ENCODE measurements at regions not wholly inside any gene's neighbourhood (a gene's known extent, or its start where the extent isn't known, plus 50 kb on each side); places are given as distances from the start of the nearest gene placed in this dataset.

- no peak for DNase-seq (ENCODE audit: low read depth)
- no peak for TF ChIP-seq CTCF (IDR thresholded peaks at IDR 0.05; ENCODE audit: insufficient read depth, low read depth, low read length, missing control alignments)
- H3K4me3 ChIP-seq (ENCODE audit: low read length) = no peak overlapping the region
Observed at GRCh38 chr4:53684136-53685130, 93.1 kb upstream of the LNX1 start.

- no peak for TF ChIP-seq CTCF (IDR thresholded peaks at IDR 0.05; ENCODE audit: insufficient read depth, low read depth, low read length, missing control alignments)
- DNase-seq (ENCODE audit: low read depth) = no peak
- H3K4me3 ChIP-seq (ENCODE audit: low read length) = no peak overlapping the region
Observed at GRCh38 chr4:53682908-53683307, 91.6 kb upstream of the LNX1 start.

- no peak for DNase-seq (ENCODE audit: low read depth)
- no peak overlapping the region for H3K4me3 ChIP-seq (ENCODE audit: low read length)
- no peak for TF ChIP-seq CTCF (IDR thresholded peaks at IDR 0.05; ENCODE audit: insufficient read depth, low read depth, low read length, missing control alignments)
Observed at GRCh38 chr4:53682196-53682595, 90.9 kb upstream of the LNX1 start.

DNA sequence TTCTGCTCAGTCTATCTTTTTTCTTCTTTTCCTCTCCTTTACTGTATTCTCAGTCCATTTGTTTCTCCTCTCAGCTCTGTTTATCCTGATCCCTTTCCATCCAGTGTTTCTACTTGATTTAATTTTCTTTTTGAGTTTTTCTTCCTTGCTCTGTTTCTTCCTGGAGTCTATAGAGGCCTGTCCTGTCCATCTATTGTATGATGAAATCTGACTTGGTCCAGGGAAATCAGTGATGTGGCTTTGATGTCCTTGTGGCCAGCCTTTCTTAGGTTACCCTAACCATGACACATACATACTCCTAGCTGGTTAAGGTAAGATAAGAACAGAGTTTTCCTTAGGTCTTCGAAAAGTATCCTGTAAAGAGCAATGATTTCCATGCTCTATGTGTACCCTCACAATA is 89.3 kb upstream of the LNX1 start:
- TF ChIP-seq CTCF (IDR thresholded peaks at IDR 0.05; ENCODE audit: insufficient read depth, low read depth, low read length, missing control alignments) = no peak
- DNase-seq (ENCODE audit: low read depth) = no peak
- no peak overlapping the region for H3K4me3 ChIP-seq (ENCODE audit: low read length)

GRCh38 chr4:53680168-53680567 is 88.9 kb upstream of the LNX1 start:
- DNase-seq (ENCODE audit: low read depth) = no peak
- no peak overlapping the region for H3K4me3 ChIP-seq (ENCODE audit: low read length)
- TF ChIP-seq CTCF (IDR thresholded peaks at IDR 0.05; ENCODE audit: insufficient read depth, low read depth, low read length, missing control alignments) = no peak

DNA sequence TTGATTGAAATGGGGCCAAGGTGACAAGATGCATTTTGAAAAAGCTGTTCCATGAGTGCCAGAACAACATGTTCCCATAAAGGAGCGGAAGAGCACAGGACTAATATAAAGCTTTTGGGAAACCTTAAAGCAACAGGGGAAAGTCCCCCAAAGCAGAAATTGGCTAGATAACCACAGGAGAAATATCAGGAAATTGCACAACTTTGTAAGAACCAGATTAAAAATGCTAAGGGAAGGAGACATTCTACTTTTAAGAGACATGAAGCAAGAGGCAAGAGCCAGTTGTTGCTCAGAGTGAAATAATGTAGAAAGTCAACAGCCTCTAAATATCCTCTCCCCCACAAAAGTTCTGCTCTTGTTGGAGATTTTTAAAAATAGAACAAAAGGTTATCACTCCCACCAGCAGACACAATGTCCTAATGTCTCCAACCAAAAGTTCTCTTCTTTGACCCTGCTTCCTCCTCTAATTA is 85.2 kb upstream of the LNX1 start:
- no peak for DNase-seq (ENCODE audit: low read depth)
- no peak for TF ChIP-seq CTCF (IDR thresholded peaks at IDR 0.05; ENCODE audit: insufficient read depth, low read depth, low read length, missing control alignments)
- no peak overlapping the region for H3K4me3 ChIP-seq (ENCODE audit: low read length)
